ENCODE measurements at regions not wholly inside any gene's neighbourhood (a gene's known extent, or its start where the extent isn't known, plus 50 kb on each side); places are given as distances from the start of the nearest gene placed in this dataset.

GRCh38 chr2:61771904-61772845 lies 81.7 kb downstream of the FAM161A start:
- TF ChIP-seq CTCF (IDR thresholded peaks at IDR 0.05) = no peak
- no peak for TF ChIP-seq ZFX (IDR thresholded peaks at IDR 0.05; ENCODE audit: borderline replicate concordance)

All from 22Rv1 (cell line).